HG03025 (cell line): ENCODE measurements at regions not wholly inside any gene's neighbourhood (a gene's known extent, or its start where the extent isn't known, plus 50 kb on each side); places are given as distances from the start of the nearest gene placed in this dataset.

Experiments used
- ATAC-seq: cut with Tn5 transposase; IDR thresholded peaks from one replicate; pipeline ENCODE4 v1.9.1; 2021; ENCODE audit warnings: mild to moderate bottlenecking, moderate library complexity; ENCODE audit not compliant: unreplicated experiment, low FRiP score

- no peak for ATAC-seq
Observed at GRCh38 chr5:40017135-40017534, 592.4 kb upstream of the DAB2 start.

GRCh38 chr5:40010436-40010835 is 585.7 kb upstream of the DAB2 start:
- ATAC-seq, result no peak

GRCh38 chr5:40006260-40006659 is 581.5 kb upstream of the DAB2 start:
- no peak for ATAC-seq

DNA sequence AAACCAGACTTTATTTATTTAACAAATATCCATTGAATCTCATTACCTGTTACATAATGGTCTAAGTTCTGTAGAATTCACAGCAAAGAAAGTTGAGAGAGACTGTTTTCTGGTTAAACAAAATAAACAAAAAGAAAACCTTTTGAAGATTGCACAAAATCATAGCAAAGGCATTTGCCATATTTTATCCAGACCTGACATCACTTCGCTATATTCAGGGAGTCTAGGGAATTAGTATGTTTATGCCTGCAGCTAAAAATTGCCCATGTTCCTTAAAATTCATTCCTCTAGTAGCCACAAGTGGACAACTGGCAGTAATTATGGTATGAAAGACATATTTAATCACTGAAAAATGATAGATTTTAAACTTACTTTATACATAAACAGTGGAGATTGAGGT is 577.0 kb upstream of the DAB2 start:
- no peak for ATAC-seq

GRCh38 chr5:39998518-39998917 is 573.7 kb upstream of the DAB2 start:
- ATAC-seq, result no peak

GRCh38 chr5:39995990-39996389 is 571.2 kb upstream of the DAB2 start:
- no peak for ATAC-seq

GRCh38 chr5:39992617-39993202 is 567.9 kb upstream of the DAB2 start:
- no peak for ATAC-seq

GRCh38 chr5:39986614-39987013 is 561.8 kb upstream of the DAB2 start:
- no peak for ATAC-seq

DNA sequence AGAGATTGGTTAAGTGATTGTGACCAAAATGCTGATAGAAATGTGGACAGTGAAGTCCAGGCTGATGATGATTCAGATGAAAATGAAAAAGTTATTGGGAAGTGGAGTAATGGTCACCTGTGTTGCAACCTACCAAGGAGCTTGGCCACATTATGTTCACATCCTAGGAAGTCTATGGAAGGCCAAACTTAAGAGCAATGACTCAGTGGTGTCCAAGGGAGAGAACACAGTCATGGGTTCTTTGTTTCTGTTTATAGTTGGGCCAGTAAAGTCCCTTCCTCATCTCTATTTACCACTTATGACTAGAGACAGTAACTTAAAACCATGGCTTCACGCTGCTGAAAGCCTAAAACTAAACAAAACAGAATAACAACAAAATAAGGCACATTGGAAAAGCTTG is 555.3 kb upstream of the DAB2 start:
- no peak for ATAC-seq

DNA sequence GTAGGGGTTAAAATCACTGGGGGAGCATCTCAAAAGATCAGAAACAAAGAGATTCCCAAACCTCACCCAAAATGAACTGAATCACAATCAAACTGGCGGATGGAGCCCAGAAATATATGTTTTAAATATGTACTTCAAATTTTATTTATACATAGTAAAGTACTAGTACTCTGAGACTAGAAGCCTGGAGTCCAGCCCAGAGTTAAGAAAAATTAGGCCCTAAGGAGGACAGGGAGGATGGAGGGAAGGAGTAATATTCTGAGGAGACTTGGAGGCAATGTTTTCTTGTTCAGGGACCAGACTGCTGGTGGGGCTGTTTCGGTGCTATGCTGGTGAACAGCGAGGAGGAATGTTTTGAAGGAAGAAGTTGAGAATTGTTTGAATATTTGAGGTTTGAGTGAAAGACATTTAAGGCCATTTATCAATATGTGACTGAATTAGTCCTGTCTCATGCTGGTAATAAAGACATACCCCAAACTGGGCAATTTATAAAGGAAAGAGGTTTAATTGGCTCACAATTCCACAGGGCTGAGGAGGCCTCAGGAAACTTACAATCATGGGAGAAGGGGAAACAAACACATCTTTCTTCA is 552.4 kb upstream of the DAB2 start:
- no peak for ATAC-seq

GRCh38 chr5:39970117-39970798 is 545.5 kb upstream of the DAB2 start:
- no peak for ATAC-seq

DNA sequence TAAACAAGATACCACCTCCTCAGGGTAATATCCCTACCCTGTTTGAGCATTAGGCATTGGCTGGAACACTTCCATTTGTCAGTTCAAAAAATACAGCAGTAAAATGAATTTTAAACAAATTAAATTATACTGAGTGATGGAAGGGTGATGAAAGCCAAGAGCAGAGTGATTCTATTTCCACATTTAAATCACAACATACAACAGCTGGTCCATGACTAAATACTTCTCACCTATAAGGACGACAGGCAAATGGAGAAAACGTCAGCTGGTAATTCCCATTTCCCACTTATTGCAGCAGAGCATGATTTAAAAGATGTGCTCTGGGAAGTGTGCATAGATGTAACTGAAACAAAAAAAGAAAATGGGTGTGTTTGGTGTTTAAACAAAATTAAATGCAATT is 543.6 kb upstream of the DAB2 start:
- no peak for ATAC-seq

GRCh38 chr5:39955156-39955555 is 530.4 kb upstream of the DAB2 start:
- ATAC-seq, result no peak

DNA sequence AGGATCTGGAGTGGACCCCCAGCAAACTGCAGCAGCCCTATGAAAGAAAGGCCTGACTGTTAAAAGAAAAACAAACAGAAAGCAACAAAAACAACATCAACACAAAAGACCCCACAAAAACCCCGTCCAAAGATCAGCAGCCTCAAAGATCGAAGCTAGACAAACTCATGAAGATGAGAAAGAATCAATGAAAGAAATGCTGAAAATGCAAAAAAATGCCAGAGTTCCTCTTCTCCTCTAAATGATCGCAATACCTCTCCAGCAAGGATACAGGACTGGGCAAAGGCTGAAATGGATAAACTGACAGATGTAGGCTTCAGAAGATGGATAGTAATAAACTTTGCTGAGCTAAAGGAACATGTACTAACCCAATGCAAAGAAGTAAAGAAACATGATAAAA is 526.3 kb upstream of the DAB2 start:
- no peak for ATAC-seq

GRCh38 chr5:39948867-39949468 is 524.2 kb upstream of the DAB2 start:
- ATAC-seq, result no peak

DNA sequence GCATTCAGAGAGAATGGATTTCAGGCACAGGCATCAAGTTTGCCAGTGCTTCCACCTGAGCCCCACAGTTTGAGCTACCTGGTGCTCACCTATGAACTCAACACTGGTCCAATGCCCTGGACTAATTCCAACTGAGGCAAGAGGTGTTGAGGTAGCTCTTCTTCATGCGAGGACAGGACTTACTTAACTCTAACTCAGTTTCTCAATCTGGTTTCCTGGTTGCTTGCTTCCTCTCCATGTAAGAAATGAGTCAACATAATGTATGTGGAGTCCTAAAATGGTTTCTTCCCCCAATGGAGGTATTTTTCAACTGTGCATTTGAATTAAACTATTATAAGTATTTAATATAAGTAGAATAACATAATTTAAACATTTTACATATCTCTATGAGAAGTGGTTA is 523.6 kb upstream of the DAB2 start:
- no peak for ATAC-seq

GRCh38 chr5:39947657-39948056 is 522.9 kb upstream of the DAB2 start:
- no peak for ATAC-seq

GRCh38 chr5:39946356-39947045 is 521.7 kb upstream of the DAB2 start:
- ATAC-seq, result no peak

- no peak for ATAC-seq
Observed at GRCh38 chr5:39945870-39946269, 521.1 kb upstream of the DAB2 start.

GRCh38 chr5:39943811-39944210 is 519.0 kb upstream of the DAB2 start:
- ATAC-seq, result no peak

GRCh38 chr5:39942606-39943005 is 517.8 kb upstream of the DAB2 start:
- no peak for ATAC-seq
